HEK293T (cell line): ENCODE measurements at regions not wholly inside any gene's neighbourhood (a gene's known extent, or its start where the extent isn't known, plus 50 kb on each side); places are given as distances from the start of the nearest gene placed in this dataset.

ENCODE experiments used
- ARNT ChIP-seq: fragments of 450-650 bp; IDR thresholded peaks from 2 replicates; pipeline ENCODE4 v1.6.1; 2017; ENCODE audit warnings: mild to moderate bottlenecking
- BHLHE40 ChIP-seq: fragments of 450-650 bp; IDR thresholded peaks from 2 replicates; pipeline ENCODE4 v1.6.1; 2016; ENCODE audit warnings: mild to moderate bottlenecking, moderate library complexity, borderline replicate concordance
- CTBP1 ChIP-seq: fragments of 450-650 bp; IDR thresholded peaks from 2 replicates; pipeline ENCODE4 v1.6.1; 2016; ENCODE audit warnings: borderline replicate concordance
- FOXM1 ChIP-seq: fragments of 450-650 bp; IDR thresholded peaks from 2 replicates; pipeline ENCODE4 v1.6.1; 2017; ENCODE audit warnings: mild to moderate bottlenecking, borderline replicate concordance
- HDGF ChIP-seq: fragments of 450-650 bp; IDR thresholded peaks from 2 replicates; pipeline ENCODE4 v1.6.1; 2017; ENCODE audit warnings: antibody characterized with exemption, borderline replicate concordance
- L3MBTL2 ChIP-seq: fragments of 450-650 bp; conservative IDR thresholded peaks from 2 replicates; pipeline ENCODE4 v1.6.1; 2016; ENCODE audit warnings: mild to moderate bottlenecking
- LEF1 ChIP-seq: fragments of 450-650 bp; IDR thresholded peaks from 2 replicates; pipeline ENCODE4 v1.6.1; 2017; ENCODE audit warnings: mild to moderate bottlenecking, borderline replicate concordance
- NFRKB ChIP-seq: fragments of 450-650 bp; IDR thresholded peaks from 2 replicates; pipeline ENCODE4 v1.6.1; 2016; ENCODE audit warnings: mild to moderate bottlenecking, moderate library complexity
- SP1 ChIP-seq: fragments of 450-650 bp; IDR thresholded peaks from 2 replicates; pipeline ENCODE4 v1.6.1; 2017
- SUZ12 ChIP-seq: fragments of 450-650 bp; IDR thresholded peaks from 2 replicates; pipeline ENCODE4 v1.6.1; 2016; ENCODE audit warnings: mild to moderate bottlenecking
- TF ChIP-seq, protein P1 (sequence below): fragments of 450-650 bp; IDR thresholded peaks from 2 replicates; pipeline ENCODE4 v1.6.1; 2016

DNA sequence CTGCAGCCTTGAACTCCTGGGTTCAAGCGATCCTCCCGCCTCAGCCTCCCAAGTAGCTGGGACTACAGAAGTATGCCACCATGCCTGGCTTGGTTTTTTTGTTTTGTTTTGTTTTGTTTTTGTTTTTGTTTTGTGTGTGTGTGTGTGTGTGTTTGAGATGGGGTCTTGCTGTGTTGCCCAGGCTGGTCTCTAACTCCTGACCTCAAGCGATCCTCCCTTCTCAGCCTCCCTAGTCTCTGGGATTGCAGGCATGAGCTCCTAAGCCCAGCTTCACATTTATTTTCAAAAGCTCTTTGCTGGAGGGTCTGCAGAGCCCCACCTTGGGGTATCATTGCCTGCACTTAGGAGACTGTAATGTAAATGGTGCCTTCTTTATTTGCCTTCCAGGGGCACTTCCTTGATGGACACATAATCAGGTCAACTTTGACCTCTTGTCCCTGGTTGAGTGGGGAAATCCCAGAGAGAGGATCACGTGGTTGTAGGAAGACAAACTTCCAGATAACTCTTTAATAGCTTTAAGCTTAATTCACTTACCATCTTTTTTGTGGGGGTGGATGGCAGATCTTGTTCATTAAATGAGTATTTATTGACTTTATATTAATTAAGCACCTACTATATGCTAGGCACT, 72.9 kb upstream of the NPAS1 start:
- TF ChIP-seq HDGF (no peak), CTBP1 (no peak), L3MBTL2 (no peak), LEF1 (no peak), BHLHE40 (no peak), FOXM1 (no peak), SUZ12 (no peak), NFRKB (no peak), SP1 (no peak), ARNT (no peak)
- TF ChIP-seq, protein P1, sequence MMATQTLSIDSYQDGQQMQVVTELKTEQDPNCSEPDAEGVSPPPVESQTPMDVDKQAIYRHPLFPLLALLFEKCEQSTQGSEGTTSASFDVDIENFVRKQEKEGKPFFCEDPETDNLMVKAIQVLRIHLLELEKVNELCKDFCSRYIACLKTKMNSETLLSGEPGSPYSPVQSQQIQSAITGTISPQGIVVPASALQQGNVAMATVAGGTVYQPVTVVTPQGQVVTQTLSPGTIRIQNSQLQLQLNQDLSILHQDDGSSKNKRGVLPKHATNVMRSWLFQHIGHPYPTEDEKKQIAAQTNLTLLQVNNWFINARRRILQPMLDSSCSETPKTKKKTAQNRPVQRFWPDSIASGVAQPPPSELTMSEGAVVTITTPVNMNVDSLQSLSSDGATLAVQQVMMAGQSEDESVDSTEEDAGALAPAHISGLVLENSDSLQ, result no peak
